ENCODE measurements at regions not wholly inside any gene's neighbourhood (a gene's known extent, or its start where the extent isn't known, plus 50 kb on each side); places are given as distances from the start of the nearest gene placed in this dataset.

- no peak for TF ChIP-seq POLR2AphosphoS5 (IDR thresholded peaks at IDR 0.05)
- no peak for TF ChIP-seq EP300 (IDR thresholded peaks at IDR 0.05)
- TF ChIP-seq POLR2A (IDR thresholded peaks at IDR 0.05) = no peak
Observed at GRCh38 chr21:28705616-28706015, 287.1 kb downstream of the LTN1 start.

Measured in suprapubic skin (tissue), 4 donors.